ENCODE measurements at regions not wholly inside any gene's neighbourhood (a gene's known extent, or its start where the extent isn't known, plus 50 kb on each side); places are given as distances from the start of the nearest gene placed in this dataset.

- no peak for TF ChIP-seq CTCF (IDR thresholded peaks at IDR 0.05; ENCODE audit: insufficient read depth, low read length, poor library complexity, severe bottlenecking)
- Histone ChIP-seq H3K36me3 (ENCODE audit: control insufficient read depth, insufficient read depth, low read length) (no peaks in the 10 kb centered on the region), H3K4me3 (ENCODE audit: low read depth, low read length) (no peak overlapping the region), H3K27me3 (ENCODE audit: control insufficient read depth, insufficient read depth, low read length) (no peaks in the 10 kb centered on the region)
- DNase-seq (ENCODE audit: low read depth): no peak
Measured at GRCh38 chr1:212545941-212546635, 62.5 kb upstream of the ATF3 start.

GRCh38 chr1:212549503-212550017 is 59.0 kb upstream of the ATF3 start:
- Histone ChIP-seq H3K36me3 (ENCODE audit: control insufficient read depth, insufficient read depth, low read length) (no peaks in the 10 kb centered on the region), H3K4me3 (ENCODE audit: low read depth, low read length) (no peak overlapping the region), H3K27me3 (ENCODE audit: control insufficient read depth, insufficient read depth, low read length) (no peaks in the 10 kb centered on the region)
- no peak for DNase-seq (ENCODE audit: low read depth)
- TF ChIP-seq CTCF (IDR thresholded peaks at IDR 0.05; ENCODE audit: insufficient read depth, low read length, poor library complexity, severe bottlenecking): no peak

- no peaks in the 10 kb centered on the region for H3K36me3 ChIP-seq (ENCODE audit: control insufficient read depth, insufficient read depth, low read length)
- TF ChIP-seq CTCF (IDR thresholded peaks at IDR 0.05; ENCODE audit: insufficient read depth, low read length, poor library complexity, severe bottlenecking): no peak
- H3K4me3 ChIP-seq (ENCODE audit: low read depth, low read length): no peak overlapping the region
- no peak for DNase-seq (ENCODE audit: low read depth)
- H3K27me3 ChIP-seq (ENCODE audit: control insufficient read depth, insufficient read depth, low read length): no peaks in the 10 kb centered on the region
Measured at GRCh38 chr1:212551929-212552328, 56.6 kb upstream of the ATF3 start.

- no peak overlapping the region for H3K4me3 ChIP-seq (ENCODE audit: low read depth, low read length)
- TF ChIP-seq CTCF (IDR thresholded peaks at IDR 0.05; ENCODE audit: insufficient read depth, low read length, poor library complexity, severe bottlenecking): no peak
- no peak for DNase-seq (ENCODE audit: low read depth)
- H3K36me3 ChIP-seq (ENCODE audit: control insufficient read depth, insufficient read depth, low read length): no peaks in the 10 kb centered on the region
- H3K27me3 ChIP-seq (ENCODE audit: control insufficient read depth, insufficient read depth, low read length): no peaks in the 10 kb centered on the region
Measured at GRCh38 chr1:212553676-212554075, 54.9 kb upstream of the ATF3 start.

- H3K27me3 ChIP-seq (ENCODE audit: control insufficient read depth, insufficient read depth, low read length): no peaks in the 10 kb centered on the region
Measured at GRCh38 chr1:212554401-212554800, 54.2 kb upstream of the ATF3 start.

More at GRCh38 chr1:212554401-212554800, 54.2 kb upstream of the ATF3 start:
- DNase-seq (ENCODE audit: low read depth): no peak
- H3K36me3 ChIP-seq (ENCODE audit: control insufficient read depth, insufficient read depth, low read length): no peaks in the 10 kb centered on the region
- no peak overlapping the region for H3K4me3 ChIP-seq (ENCODE audit: low read depth, low read length)
- TF ChIP-seq CTCF (IDR thresholded peaks at IDR 0.05; ENCODE audit: insufficient read depth, low read length, poor library complexity, severe bottlenecking): no peak
